Stimulated activated CD4-positive, alpha-beta T cell treated with anti-CD3 and anti-CD28 coated beads, Interleukin-4, amount 100 ng/mL, for 24 hours (primary cell): ENCODE measurements at regions not wholly inside any gene's neighbourhood (a gene's known extent, or its start where the extent isn't known, plus 50 kb on each side); places are given as distances from the start of the nearest gene placed in this dataset.

Source experiments
- DNase-seq: peaks from one replicate; pipeline ENCODE4 v3.0.0-alpha.2; 2020

GRCh38 chr17:51563961-51564360 lies 303.6 kb downstream of the UTP18 start:
- DNase-seq = no peak

GRCh38 chr17:51572115-51572514 lies 311.8 kb downstream of the UTP18 start:
- DNase-seq = no peak
